ENCODE measurements at regions not wholly inside any gene's neighbourhood (a gene's known extent, or its start where the extent isn't known, plus 50 kb on each side); places are given as distances from the start of the nearest gene placed in this dataset.

GRCh38 chr9:108727580-108728111, 128.1 kb downstream of the ACTL7B start:
- no peak overlapping the region for H3K4me2 ChIP-seq (ENCODE audit: low read depth, low read length, poor library complexity, severe bottlenecking)
- H3K79me2 ChIP-seq (ENCODE audit: insufficient read depth, low read length) = no peaks in the 10 kb centered on the region
- H3K9me2 ChIP-seq (replicated peaks; ENCODE audit: low read depth, low read length) = no peaks in the 10 kb centered on the region
- H3F3A ChIP-seq (ENCODE audit: low read depth) = no peaks in the 10 kb centered on the region
- H3K9ac ChIP-seq (ENCODE audit: low read depth, low read length, poor library complexity, severe bottlenecking) = no peak overlapping the region
- TF ChIP-seq, protein P1, sequence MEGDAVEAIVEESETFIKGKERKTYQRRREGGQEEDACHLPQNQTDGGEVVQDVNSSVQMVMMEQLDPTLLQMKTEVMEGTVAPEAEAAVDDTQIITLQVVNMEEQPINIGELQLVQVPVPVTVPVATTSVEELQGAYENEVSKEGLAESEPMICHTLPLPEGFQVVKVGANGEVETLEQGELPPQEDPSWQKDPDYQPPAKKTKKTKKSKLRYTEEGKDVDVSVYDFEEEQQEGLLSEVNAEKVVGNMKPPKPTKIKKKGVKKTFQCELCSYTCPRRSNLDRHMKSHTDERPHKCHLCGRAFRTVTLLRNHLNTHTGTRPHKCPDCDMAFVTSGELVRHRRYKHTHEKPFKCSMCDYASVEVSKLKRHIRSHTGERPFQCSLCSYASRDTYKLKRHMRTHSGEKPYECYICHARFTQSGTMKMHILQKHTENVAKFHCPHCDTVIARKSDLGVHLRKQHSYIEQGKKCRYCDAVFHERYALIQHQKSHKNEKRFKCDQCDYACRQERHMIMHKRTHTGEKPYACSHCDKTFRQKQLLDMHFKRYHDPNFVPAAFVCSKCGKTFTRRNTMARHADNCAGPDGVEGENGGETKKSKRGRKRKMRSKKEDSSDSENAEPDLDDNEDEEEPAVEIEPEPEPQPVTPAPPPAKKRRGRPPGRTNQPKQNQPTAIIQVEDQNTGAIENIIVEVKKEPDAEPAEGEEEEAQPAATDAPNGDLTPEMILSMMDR (conservative IDR thresholded peaks at IDR 0.05; ENCODE audit: low read length) = no peak
- TF ChIP-seq EZH2phosphoT487 (IDR thresholded peaks at IDR 0.05; ENCODE audit: borderline replicate concordance) = no peak
- H3K4me3 ChIP-seq (ENCODE audit: low read length, poor library complexity, severe bottlenecking) = no peak overlapping the region
- no peaks in the 10 kb centered on the region for H3K27me3 ChIP-seq (ENCODE audit: insufficient read depth, low read length, poor library complexity, severe bottlenecking)
- no peaks in the 10 kb centered on the region for H4K20me1 ChIP-seq (ENCODE audit: insufficient read depth, low read length, poor library complexity, severe bottlenecking)
- H3K9me3 ChIP-seq (ENCODE audit: insufficient read depth, low read depth, low read length) = no peaks in the 10 kb centered on the region
- H2AFZ ChIP-seq (ENCODE audit: low read length) = no peak overlapping the region
- no peaks in the 10 kb centered on the region for H3K36me3 ChIP-seq (ENCODE audit: insufficient read depth, low read length)
- H3K4me1 ChIP-seq (ENCODE audit: insufficient read depth, low read length, poor library complexity, severe bottlenecking) = no peaks in the 10 kb centered on the region

DNA sequence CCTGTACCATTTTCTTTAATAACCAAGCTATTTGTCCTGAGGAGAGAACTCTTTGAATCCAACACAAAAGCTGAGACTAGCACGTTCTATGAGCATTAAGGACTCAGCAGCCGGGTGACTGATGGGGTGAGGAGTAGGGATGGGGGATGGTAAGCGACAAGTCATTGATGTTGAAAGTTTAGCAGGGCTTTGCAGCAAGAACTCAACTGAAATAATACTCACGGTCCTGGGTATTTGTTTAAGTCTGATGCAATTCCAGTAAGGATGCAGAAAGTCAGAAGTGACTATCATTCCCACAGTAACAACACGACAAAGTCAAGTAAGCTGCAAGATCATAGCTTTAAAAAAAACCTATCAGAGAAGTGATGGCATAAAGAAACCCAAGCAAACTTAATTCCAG, 131.1 kb downstream of the ACTL7B start:
- no peaks in the 10 kb centered on the region for H3K4me1 ChIP-seq (ENCODE audit: insufficient read depth, low read length, poor library complexity, severe bottlenecking)
- H3K9ac ChIP-seq (ENCODE audit: low read depth, low read length, poor library complexity, severe bottlenecking) = no peak overlapping the region
- H3K4me3 ChIP-seq (ENCODE audit: low read length, poor library complexity, severe bottlenecking) = no peak overlapping the region
- no peak for TF ChIP-seq EZH2phosphoT487 (IDR thresholded peaks at IDR 0.05; ENCODE audit: borderline replicate concordance)
- TF ChIP-seq, protein P1 (conservative IDR thresholded peaks at IDR 0.05; ENCODE audit: low read length) = no peak
- no peak overlapping the region for H3K4me2 ChIP-seq (ENCODE audit: low read depth, low read length, poor library complexity, severe bottlenecking)
- H3K36me3 ChIP-seq (ENCODE audit: insufficient read depth, low read length) = no peaks in the 10 kb centered on the region
- no peaks in the 10 kb centered on the region for H3K9me3 ChIP-seq (ENCODE audit: insufficient read depth, low read depth, low read length)
- no peaks in the 10 kb centered on the region for H3K79me2 ChIP-seq (ENCODE audit: insufficient read depth, low read length)
- H3K9me2 ChIP-seq (replicated peaks; ENCODE audit: low read depth, low read length) = no peaks in the 10 kb centered on the region
- H2AFZ ChIP-seq (ENCODE audit: low read length) = no peak overlapping the region
- H4K20me1 ChIP-seq (ENCODE audit: insufficient read depth, low read length, poor library complexity, severe bottlenecking) = no peaks in the 10 kb centered on the region
- no peaks in the 10 kb centered on the region for H3F3A ChIP-seq (ENCODE audit: low read depth)
- no peaks in the 10 kb centered on the region for H3K27me3 ChIP-seq (ENCODE audit: insufficient read depth, low read length, poor library complexity, severe bottlenecking)

GRCh38 chr9:108724122-108724521, 131.7 kb downstream of the ACTL7B start:
- H3K27me3 ChIP-seq (ENCODE audit: insufficient read depth, low read length, poor library complexity, severe bottlenecking) = no peaks in the 10 kb centered on the region
- H3K9me2 ChIP-seq (replicated peaks; ENCODE audit: low read depth, low read length) = no peaks in the 10 kb centered on the region
- no peaks in the 10 kb centered on the region for H3K9me3 ChIP-seq (ENCODE audit: insufficient read depth, low read depth, low read length)
- no peak overlapping the region for H2AFZ ChIP-seq (ENCODE audit: low read length)
- H3K9ac ChIP-seq (ENCODE audit: low read depth, low read length, poor library complexity, severe bottlenecking) = no peak overlapping the region
- no peaks in the 10 kb centered on the region for H3K79me2 ChIP-seq (ENCODE audit: insufficient read depth, low read length)
- H3K4me1 ChIP-seq (ENCODE audit: insufficient read depth, low read length, poor library complexity, severe bottlenecking) = no peaks in the 10 kb centered on the region
- H3K36me3 ChIP-seq (ENCODE audit: insufficient read depth, low read length) = no peaks in the 10 kb centered on the region
- TF ChIP-seq EZH2phosphoT487 (IDR thresholded peaks at IDR 0.05; ENCODE audit: borderline replicate concordance) = no peak
- TF ChIP-seq, protein P1 (conservative IDR thresholded peaks at IDR 0.05; ENCODE audit: low read length) = no peak
- H3K4me3 ChIP-seq (ENCODE audit: low read length, poor library complexity, severe bottlenecking) = no peak overlapping the region
- no peaks in the 10 kb centered on the region for H3F3A ChIP-seq (ENCODE audit: low read depth)
- no peaks in the 10 kb centered on the region for H4K20me1 ChIP-seq (ENCODE audit: insufficient read depth, low read length, poor library complexity, severe bottlenecking)
- H3K4me2 ChIP-seq (ENCODE audit: low read depth, low read length, poor library complexity, severe bottlenecking) = no peak overlapping the region

All from Loucy (cell line).